ENCODE measurements at regions not wholly inside any gene's neighbourhood (a gene's known extent, or its start where the extent isn't known, plus 50 kb on each side); places are given as distances from the start of the nearest gene placed in this dataset.
"Not testable (repeated sequence)": the region's sequence is repeated elsewhere in the genome, so short reads cannot be mapped to it uniquely, and the experiment has no call there.

GRCh38 chr10:17538941-17539340 is 78.2 kb downstream of the HACD1 start:
- Histone ChIP-seq H3K4me3 (no peak overlapping the region), H3K36me3 (no peaks in the 10 kb centered on the region), H3K4me1 (no peaks in the 10 kb centered on the region), H3K27ac (no peak overlapping the region), H3K9me3 (replicated peaks) (no peaks in the 10 kb centered on the region), H3K27me3 (no peaks in the 10 kb centered on the region)
- no peak for DNase-seq

GRCh38 chr10:17537281-17537680 is 79.9 kb downstream of the HACD1 start:
- no peak overlapping the region for H3K4me3 ChIP-seq
- H3K36me3 ChIP-seq = no peaks in the 10 kb centered on the region
- no peaks in the 10 kb centered on the region for H3K9me3 ChIP-seq (replicated peaks)
- no peak for DNase-seq
- H3K4me1 ChIP-seq = no peaks in the 10 kb centered on the region
- H3K27ac ChIP-seq = no peak overlapping the region
- no peaks in the 10 kb centered on the region for H3K27me3 ChIP-seq

GRCh38 chr10:17536221-17536620 is 81.0 kb downstream of the HACD1 start:
- DNase-seq = no peak
- Histone ChIP-seq H3K36me3 (no peaks in the 10 kb centered on the region), H3K27ac (no peak overlapping the region), H3K4me1 (no peaks in the 10 kb centered on the region), H3K4me3 (no peak overlapping the region), H3K27me3 (no peaks in the 10 kb centered on the region), H3K9me3 (replicated peaks) (no peaks in the 10 kb centered on the region)

DNA sequence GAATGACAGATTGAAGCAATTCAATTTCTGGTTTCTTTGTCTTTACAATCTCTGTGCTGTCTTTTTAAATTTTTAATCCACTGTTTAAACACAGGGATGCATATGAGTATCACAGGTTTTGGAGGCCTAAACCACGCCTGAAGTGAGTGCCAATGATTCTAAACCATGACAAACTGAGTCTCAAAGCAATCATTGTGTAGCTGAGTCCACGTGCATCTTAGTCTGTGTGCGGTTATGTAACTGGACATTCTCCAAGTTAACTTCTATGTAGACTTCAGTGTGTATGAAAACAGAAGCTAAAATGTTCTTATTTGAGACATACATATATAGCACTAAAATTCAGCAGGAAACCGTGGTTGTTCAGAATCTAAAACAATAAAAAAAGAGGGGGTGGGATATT is 79.3 kb upstream of the ST8SIA6 start:
- DNase-seq = peak; percentile 5 to 48
- no peaks in the 10 kb centered on the region for H3K27me3 ChIP-seq

DNA sequence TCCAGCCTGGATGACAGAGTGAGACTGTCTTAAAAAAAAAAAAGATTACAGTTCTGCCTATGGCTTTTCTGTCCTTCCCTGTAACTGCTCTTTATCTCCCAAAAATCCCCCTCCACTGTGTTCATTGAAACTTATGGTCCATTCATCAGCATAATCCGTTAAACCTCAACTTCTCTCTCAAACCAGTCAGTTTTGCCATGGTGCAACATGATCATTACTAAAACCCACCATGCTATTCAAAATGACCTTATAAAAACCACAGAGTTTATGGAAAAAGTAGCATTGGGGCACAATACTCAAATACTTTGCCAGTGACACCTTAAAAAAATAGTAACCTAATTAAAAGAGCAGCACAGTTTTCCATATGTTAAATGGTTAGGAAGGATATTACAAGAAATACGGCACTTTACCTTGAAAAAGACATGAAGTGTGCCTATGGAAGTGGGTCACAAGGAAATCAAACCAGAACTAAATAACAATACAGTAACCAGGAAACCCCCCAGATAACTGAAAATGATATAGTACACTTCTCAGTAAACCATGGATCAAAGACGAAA is 74.0 kb upstream of the ST8SIA6 start:
- Histone ChIP-seq H3K36me3 (no peaks in the 10 kb centered on the region), H3K4me1 (no peaks in the 10 kb centered on the region; the same call in 1 of the 2 replicates), H3K27me3 (no peaks in the 10 kb centered on the region), H3K4me3 (no peak overlapping the region), H3K27ac (no peak overlapping the region), H3K9me3 (replicated peaks) (no peaks in the 10 kb centered on the region)
- peak in 1 of 2 experiments; percentile 17 for DNase-seq

More for the DNA sequence above, 79.3 kb upstream of the ST8SIA6 start:
- H3K4me3 ChIP-seq = no peak overlapping the region
- H3K27ac ChIP-seq = no peak overlapping the region
- no peaks in the 10 kb centered on the region for H3K4me1 ChIP-seq
- no peaks in the 10 kb centered on the region for H3K9me3 ChIP-seq (replicated peaks)
- no peaks in the 10 kb centered on the region for H3K36me3 ChIP-seq

GRCh38 chr10:17527514-17528146 is 73.2 kb upstream of the ST8SIA6 start:
- Histone ChIP-seq H3K4me3 (no peak overlapping the region), H3K27me3 (no peaks in the 10 kb centered on the region), H3K4me1 (no peaks in the 10 kb centered on the region; the same call in 1 of the 2 replicates), H3K9me3 (replicated peaks) (no peaks in the 10 kb centered on the region), H3K36me3 (no peaks in the 10 kb centered on the region), H3K27ac (no peak overlapping the region)
- DNase-seq = no peak

DNA sequence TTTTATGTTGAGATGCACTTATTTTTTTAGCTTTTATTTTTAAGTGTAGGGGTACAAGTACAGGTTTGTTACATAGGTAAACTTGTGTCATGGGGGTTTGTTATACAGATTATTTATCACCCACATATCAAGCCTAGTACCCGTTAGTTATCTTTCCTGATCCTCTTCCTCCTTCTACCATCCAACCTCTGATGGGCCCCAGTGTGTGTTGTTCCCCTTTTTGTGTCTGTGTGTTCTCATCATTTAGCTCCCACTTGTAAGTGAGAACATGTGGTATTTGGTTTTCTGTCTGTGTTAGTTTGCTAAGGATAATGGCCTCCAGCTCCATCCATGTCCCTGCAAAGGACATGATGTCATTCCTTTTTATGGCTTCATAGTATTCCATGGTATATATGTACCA is 72.2 kb upstream of the ST8SIA6 start:
- not testable (repeated sequence) for H3K9me3 ChIP-seq (replicated peaks); H3K27ac ChIP-seq; H3K36me3 ChIP-seq; DNase-seq; H3K27me3 ChIP-seq; H3K4me3 ChIP-seq; H3K4me1 ChIP-seq

- no peaks in the 10 kb centered on the region for H3K27me3 ChIP-seq
- H3K9me3 ChIP-seq (replicated peaks) = no peaks in the 10 kb centered on the region
- no peaks in the 10 kb centered on the region; the same call in 1 of the 2 replicates for H3K4me1 ChIP-seq
- H3K36me3 ChIP-seq = no peaks in the 10 kb centered on the region
- no peak overlapping the region for H3K27ac ChIP-seq
- H3K4me3 ChIP-seq = no peak overlapping the region
- DNase-seq = no peak
These were observed 69.5 kb upstream of the ST8SIA6 start for GRCh38 chr10:17523917-17524316.

DNA sequence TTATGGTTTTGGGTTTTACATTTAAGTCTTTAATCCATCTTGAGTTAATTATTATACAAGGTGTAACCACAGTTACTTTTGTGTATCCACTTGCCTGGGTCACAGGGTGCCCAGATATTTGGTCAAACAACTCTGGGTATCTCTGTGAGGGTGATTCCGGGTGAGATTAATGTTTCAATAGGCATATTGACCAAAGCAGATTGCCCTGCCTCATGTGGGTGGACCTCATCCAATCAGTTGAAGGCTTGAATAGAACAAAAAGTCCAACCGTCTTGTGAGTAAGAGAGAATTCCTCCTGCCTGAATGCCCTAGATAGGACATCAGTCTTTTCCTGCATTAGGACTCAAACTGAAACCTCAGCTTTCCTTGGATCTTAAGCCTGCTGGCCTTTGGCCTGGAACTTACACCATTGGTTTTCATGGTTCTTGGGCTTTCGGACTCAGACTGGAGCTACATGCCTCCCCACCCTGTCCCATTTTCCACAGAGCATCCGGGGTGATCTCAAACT is 68.9 kb upstream of the ST8SIA6 start:
- Histone ChIP-seq H3K36me3 (no peaks in the 10 kb centered on the region), H3K4me3 (no peak overlapping the region), H3K9me3 (replicated peaks) (no peaks in the 10 kb centered on the region), H3K27me3 (no peaks in the 10 kb centered on the region), H3K27ac (no peak overlapping the region), H3K4me1 (no peaks in the 10 kb centered on the region; the same call in 1 of the 2 replicates)
- no peak for DNase-seq

GRCh38 chr10:17522269-17522668 is 67.9 kb upstream of the ST8SIA6 start:
- not testable (repeated sequence) for H3K27me3 ChIP-seq; H3K9me3 ChIP-seq (replicated peaks); H3K27ac ChIP-seq; DNase-seq; H3K4me1 ChIP-seq; H3K36me3 ChIP-seq; H3K4me3 ChIP-seq

DNA sequence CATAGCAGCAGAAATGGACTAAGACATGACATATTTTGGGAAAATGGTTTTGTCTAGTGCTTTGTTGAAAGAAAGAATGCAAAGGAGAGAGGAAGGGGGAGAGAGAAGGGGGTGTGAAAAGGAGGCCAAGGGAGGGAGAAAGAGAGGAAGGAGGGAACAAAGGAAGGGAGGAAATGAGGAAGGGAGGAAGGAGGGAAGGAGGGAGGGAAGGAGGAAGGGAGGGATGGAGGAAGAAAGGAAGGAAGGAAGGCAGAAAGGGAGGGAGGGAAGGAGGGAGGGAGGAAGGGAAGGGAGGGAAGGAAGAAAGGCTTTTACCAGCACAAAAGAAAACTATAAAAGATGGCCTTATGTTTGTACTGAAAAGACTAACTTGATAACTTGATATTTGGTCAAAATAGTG is 65.1 kb upstream of the ST8SIA6 start:
- no peaks in the 10 kb centered on the region for H3K4me1 ChIP-seq
- H3K27ac ChIP-seq = no peak overlapping the region
- H3K27me3 ChIP-seq = no peaks in the 10 kb centered on the region
- no peaks in the 10 kb centered on the region for H3K9me3 ChIP-seq (replicated peaks)
- H3K4me3 ChIP-seq = no peak overlapping the region
- DNase-seq = no peak
- no peaks in the 10 kb centered on the region for H3K36me3 ChIP-seq

DNA sequence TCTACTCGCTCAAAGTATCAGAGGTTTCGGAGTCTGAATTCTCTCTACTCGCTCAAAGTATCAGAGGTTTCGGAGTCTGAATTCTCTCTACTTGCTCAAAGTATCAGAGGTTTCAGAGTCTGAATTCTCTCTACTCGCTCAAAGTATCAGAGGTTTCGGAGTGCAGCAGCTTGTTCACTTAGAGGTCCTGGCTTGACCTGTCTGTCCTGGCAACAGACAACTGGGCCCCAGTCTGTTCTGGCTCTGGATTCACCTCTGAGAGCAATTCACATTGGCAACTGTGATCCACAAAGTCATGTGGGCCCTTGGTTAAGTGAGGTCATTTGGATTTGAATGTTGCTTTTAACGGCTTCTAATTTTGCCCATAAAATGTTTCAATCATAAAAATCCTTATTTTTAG is 63.9 kb upstream of the ST8SIA6 start:
- no peak overlapping the region for H3K27ac ChIP-seq
- H3K4me1 ChIP-seq = no peaks in the 10 kb centered on the region
- DNase-seq = no peak
- H3K9me3 ChIP-seq (replicated peaks) = no peaks in the 10 kb centered on the region
- no peaks in the 10 kb centered on the region for H3K27me3 ChIP-seq
- no peak overlapping the region for H3K4me3 ChIP-seq
- H3K36me3 ChIP-seq = no peaks in the 10 kb centered on the region

- DNase-seq = no peak
- H3K27ac ChIP-seq = no peak overlapping the region
These were observed 62.0 kb upstream of the ST8SIA6 start for GRCh38 chr10:17516376-17516775.

DNA sequence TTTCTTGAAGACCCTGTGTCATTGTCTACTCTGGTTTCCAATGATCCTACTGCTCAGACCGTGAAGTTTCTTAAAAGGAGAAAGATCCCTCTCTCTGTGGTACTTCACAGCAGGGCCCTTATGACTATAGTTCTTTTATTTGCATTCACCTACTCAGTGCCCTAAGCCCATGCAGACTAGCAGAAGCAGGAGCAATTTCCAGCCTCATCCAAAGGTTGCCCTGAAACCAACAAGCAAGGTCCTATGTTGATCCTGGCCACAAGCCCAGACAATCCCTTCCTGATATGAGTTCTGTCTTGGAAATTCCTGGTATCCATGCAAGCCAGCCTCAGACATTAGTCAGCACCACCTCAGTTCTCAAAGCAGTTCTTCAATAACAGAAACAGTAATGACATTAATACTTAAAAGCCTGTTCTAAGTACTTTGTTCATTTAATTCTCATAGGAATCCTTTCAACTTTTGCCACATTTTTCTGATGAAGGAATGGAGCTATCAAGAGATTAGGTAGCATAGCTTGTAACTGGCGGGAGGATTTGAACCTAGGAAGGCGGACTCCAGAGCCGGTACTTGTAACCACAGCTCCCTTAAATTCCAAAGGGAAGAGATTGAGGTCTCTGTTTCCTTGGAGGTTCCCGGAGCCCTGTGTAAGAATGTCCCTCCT is 58.1 kb upstream of the ST8SIA6 start:
- Histone ChIP-seq H3K4me3 (no peak overlapping the region), H3K36me3 (no peaks in the 10 kb centered on the region), H3K27ac (no peak overlapping the region), H3K9me3 (replicated peaks) (no peaks in the 10 kb centered on the region), H3K4me1 (no peaks in the 10 kb centered on the region), H3K27me3 (no peaks in the 10 kb centered on the region)
- DNase-seq = peak in 1 of 2 experiments; percentile 9

More at GRCh38 chr10:17516376-17516775, 62.0 kb upstream of the ST8SIA6 start:
- H3K27me3 ChIP-seq = no peaks in the 10 kb centered on the region
- no peaks in the 10 kb centered on the region for H3K4me1 ChIP-seq
- no peak overlapping the region for H3K4me3 ChIP-seq
- no peaks in the 10 kb centered on the region for H3K36me3 ChIP-seq
- no peaks in the 10 kb centered on the region for H3K9me3 ChIP-seq (replicated peaks)

DNA sequence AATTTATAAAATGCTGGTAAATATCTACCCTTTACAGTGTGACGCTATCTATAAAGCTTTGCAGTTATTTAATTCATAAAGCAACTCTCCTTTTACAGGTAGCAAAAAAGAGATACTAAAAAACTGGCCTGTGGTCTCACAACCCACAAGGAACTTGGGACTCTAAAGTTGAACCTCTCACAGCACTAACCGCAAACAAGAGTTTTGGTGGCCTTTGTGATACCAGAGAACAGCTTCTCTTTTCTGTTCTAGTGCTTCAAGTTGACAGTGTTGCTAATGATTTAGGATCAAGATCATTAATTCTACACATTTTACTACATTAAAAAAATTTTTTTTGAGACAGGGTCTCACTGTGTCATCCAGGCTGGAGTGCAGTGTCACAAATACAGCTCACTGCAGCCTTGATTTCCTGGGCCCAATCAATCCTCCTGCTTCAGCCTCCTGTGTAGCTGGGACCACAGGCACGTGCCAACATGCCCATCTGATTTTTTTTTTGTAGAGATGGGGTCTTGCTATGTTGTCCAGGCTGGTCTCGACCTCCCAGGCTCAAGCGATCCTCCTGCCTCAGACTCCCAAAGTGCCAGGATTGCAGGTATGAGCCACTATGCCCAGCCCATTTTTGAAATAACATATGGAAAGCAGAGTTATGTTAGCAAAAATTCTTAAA is 56.0 kb upstream of the ST8SIA6 start:
- H3K36me3 ChIP-seq = no peaks in the 10 kb centered on the region
- H3K27ac ChIP-seq = no peak overlapping the region
- no peaks in the 10 kb centered on the region for H3K27me3 ChIP-seq
- no peak for DNase-seq
- H3K4me3 ChIP-seq = no peak overlapping the region
- no peaks in the 10 kb centered on the region for H3K9me3 ChIP-seq (replicated peaks)
- H3K4me1 ChIP-seq = no peaks in the 10 kb centered on the region

All from SJCRH30 (cell line).